ENCODE measurements at regions not wholly inside any gene's neighbourhood (a gene's known extent, or its start where the extent isn't known, plus 50 kb on each side); places are given as distances from the start of the nearest gene placed in this dataset.

DNA sequence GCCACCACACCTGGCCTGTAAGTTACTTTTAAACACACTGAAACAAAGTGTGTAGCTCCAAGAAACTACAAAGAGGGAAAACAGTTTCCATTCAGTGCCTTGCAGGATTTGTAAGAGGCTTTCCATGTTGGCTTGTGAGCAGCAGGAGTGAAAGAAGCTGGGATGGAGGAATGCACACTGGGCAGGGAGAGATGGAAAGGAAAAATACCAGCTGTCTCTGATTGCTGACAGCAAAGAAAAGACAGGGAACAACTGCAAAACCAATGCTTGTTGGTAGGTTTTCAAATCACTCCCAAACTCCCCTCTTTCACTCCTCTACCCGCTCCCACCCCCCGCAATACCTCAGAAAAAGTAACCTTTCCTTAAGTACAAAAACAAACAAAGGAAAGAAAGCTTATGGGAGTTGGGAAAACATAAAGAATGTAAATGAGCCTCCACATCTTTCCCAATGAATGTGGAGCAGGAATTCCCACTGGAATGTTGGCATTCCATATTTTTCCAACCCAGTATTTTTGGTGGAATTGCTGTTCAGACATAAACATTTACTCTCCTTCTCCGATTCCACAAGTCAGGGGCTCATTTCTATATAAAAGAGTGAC is 166.1 kb downstream of the THBS2 start:
- TF ChIP-seq, protein P1, sequence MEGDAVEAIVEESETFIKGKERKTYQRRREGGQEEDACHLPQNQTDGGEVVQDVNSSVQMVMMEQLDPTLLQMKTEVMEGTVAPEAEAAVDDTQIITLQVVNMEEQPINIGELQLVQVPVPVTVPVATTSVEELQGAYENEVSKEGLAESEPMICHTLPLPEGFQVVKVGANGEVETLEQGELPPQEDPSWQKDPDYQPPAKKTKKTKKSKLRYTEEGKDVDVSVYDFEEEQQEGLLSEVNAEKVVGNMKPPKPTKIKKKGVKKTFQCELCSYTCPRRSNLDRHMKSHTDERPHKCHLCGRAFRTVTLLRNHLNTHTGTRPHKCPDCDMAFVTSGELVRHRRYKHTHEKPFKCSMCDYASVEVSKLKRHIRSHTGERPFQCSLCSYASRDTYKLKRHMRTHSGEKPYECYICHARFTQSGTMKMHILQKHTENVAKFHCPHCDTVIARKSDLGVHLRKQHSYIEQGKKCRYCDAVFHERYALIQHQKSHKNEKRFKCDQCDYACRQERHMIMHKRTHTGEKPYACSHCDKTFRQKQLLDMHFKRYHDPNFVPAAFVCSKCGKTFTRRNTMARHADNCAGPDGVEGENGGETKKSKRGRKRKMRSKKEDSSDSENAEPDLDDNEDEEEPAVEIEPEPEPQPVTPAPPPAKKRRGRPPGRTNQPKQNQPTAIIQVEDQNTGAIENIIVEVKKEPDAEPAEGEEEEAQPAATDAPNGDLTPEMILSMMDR (IDR thresholded peaks at IDR 0.05; ENCODE audit: borderline replicate concordance, extremely low read depth, low read length, poor library complexity, severe bottlenecking): no peak
- no peak for TF ChIP-seq EZH2 (IDR thresholded peaks at IDR 0.05; ENCODE audit: borderline replicate concordance, low read depth, low read length, severe bottlenecking)
